Tibial nerve (tissue), 3 donors: ENCODE measurements at regions not wholly inside any gene's neighbourhood (a gene's known extent, or its start where the extent isn't known, plus 50 kb on each side); places are given as distances from the start of the nearest gene placed in this dataset.

Source experiments
- POLR2A ChIP-seq, 2 donors: fragments of 450-650 bp; IDR thresholded peaks; one replicate each; pipeline ENCODE4 v1.6.1; 2017; ENCODE audit warnings: antibody characterized with exemption in 2 of 2, mild to moderate bottlenecking in 2 of 2, moderate library complexity in 2 of 2
- TF ChIP-seq, protein P1 (sequence below), 5 experiments: fragments of 200-600 bp in 3 of 5; fragments of 450-650 bp in 2 of 5; sonication (generic) in 3 of 5; IDR thresholded peaks; one replicate each; pipeline ENCODE4 v1.5.1; 2016 to 2019; ENCODE audit warnings: antibody characterized with exemption in 5 of 5, mild to moderate bottlenecking in 3 of 5, moderate library complexity in 2 of 5

- no peak for TF ChIP-seq POLR2A (IDR thresholded peaks at IDR 0.05)
- TF ChIP-seq, protein P1, sequence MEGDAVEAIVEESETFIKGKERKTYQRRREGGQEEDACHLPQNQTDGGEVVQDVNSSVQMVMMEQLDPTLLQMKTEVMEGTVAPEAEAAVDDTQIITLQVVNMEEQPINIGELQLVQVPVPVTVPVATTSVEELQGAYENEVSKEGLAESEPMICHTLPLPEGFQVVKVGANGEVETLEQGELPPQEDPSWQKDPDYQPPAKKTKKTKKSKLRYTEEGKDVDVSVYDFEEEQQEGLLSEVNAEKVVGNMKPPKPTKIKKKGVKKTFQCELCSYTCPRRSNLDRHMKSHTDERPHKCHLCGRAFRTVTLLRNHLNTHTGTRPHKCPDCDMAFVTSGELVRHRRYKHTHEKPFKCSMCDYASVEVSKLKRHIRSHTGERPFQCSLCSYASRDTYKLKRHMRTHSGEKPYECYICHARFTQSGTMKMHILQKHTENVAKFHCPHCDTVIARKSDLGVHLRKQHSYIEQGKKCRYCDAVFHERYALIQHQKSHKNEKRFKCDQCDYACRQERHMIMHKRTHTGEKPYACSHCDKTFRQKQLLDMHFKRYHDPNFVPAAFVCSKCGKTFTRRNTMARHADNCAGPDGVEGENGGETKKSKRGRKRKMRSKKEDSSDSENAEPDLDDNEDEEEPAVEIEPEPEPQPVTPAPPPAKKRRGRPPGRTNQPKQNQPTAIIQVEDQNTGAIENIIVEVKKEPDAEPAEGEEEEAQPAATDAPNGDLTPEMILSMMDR (IDR thresholded peaks at IDR 0.05): no peak
These were observed 836.5 kb downstream of the NTRK3 start for GRCh38 chr15:87420017-87420416.
